GM12878 (cell line): ENCODE measurements at regions not wholly inside any gene's neighbourhood (a gene's known extent, or its start where the extent isn't known, plus 50 kb on each side); places are given as distances from the start of the nearest gene placed in this dataset.

Source experiments
- BACH1 ChIP-seq: fragments of 450-650 bp; IDR thresholded peaks from 2 replicates; pipeline ENCODE4 v1.6.1; 2017; ENCODE audit warnings: mild to moderate bottlenecking, borderline replicate concordance
- CBX5 ChIP-seq: sonication (generic); IDR thresholded peaks from 2 replicates; pipeline ENCODE4 v1.6.1; 2016; ENCODE audit warnings: low read depth, moderate library complexity, mild to moderate bottlenecking, inconsistent platforms
- CHD2 ChIP-seq: IDR thresholded peaks from 2 replicates; pipeline ENCODE4 v1.6.1; 2011; ENCODE audit warnings: low read depth, low read length, improper control_type of control experiment, borderline replicate concordance
- GABPA ChIP-seq: IDR thresholded peaks from 2 replicates; pipeline ENCODE4 v1.6.1; 2014; ENCODE audit warnings: antibody characterized with exemption, low read depth, mild to moderate bottlenecking, inconsistent platforms
- MTA3 ChIP-seq: IDR thresholded peaks from 2 replicates; pipeline ENCODE4 v1.6.1; 2012; ENCODE audit warnings: low read length, inconsistent platforms, borderline replicate concordance
- NFXL1 ChIP-seq: fragments of 450-650 bp; IDR thresholded peaks from 2 replicates; pipeline ENCODE4 v1.6.1; 2017; ENCODE audit warnings: antibody characterized with exemption, mild to moderate bottlenecking, borderline replicate concordance
- NR2C1 ChIP-seq: fragments of 450-650 bp; IDR thresholded peaks from 2 replicates; pipeline ENCODE4 v1.6.1; 2017; ENCODE audit warnings: antibody characterized with exemption, mild to moderate bottlenecking, moderate library complexity
- TCF3 ChIP-seq: IDR thresholded peaks from 2 replicates; pipeline ENCODE4 v1.6.1; 2012; ENCODE audit warnings: low read depth, mild to moderate bottlenecking, low read length, borderline replicate concordance; ENCODE audit not compliant: insufficient read depth
- ZNF217 ChIP-seq: fragments of 450-650 bp; IDR thresholded peaks from 2 replicates; pipeline ENCODE4 v1.6.1; 2017; ENCODE audit warnings: antibody characterized with exemption, mild to moderate bottlenecking
- ZNF384 ChIP-seq: IDR thresholded peaks from 2 replicates; pipeline ENCODE4 v1.6.1; 2012; ENCODE audit warnings: low read depth, mild to moderate bottlenecking, low read length, improper control_type of control experiment, borderline replicate concordance
- TF ChIP-seq, protein P1 (sequence below): fragments of 450-650 bp; IDR thresholded peaks from 2 replicates; pipeline ENCODE4 v1.6.1; 2016; ENCODE audit warnings: mild to moderate bottlenecking, moderate library complexity, borderline replicate concordance
- TF ChIP-seq, protein P2 (sequence below): fragments of 150-350 bp; IDR thresholded peaks from 2 replicates; pipeline ENCODE4 v1.6.1; 2014; ENCODE audit warnings: mild to moderate bottlenecking, low read depth, low read length
- TF ChIP-seq, protein P3 (sequence below): fragments of 450-650 bp; IDR thresholded peaks from 2 replicates; pipeline ENCODE4 v1.6.1; 2018; ENCODE audit warnings: mild to moderate bottlenecking, low read depth, moderate library complexity; ENCODE audit not compliant: partially characterized antibody
- TF ChIP-seq, protein P4 (sequence below): IDR thresholded peaks from 2 replicates; pipeline ENCODE4 v1.6.1; 2011; ENCODE audit warnings: low read depth, low read length, improper control_type of control experiment, borderline replicate concordance

DNA sequence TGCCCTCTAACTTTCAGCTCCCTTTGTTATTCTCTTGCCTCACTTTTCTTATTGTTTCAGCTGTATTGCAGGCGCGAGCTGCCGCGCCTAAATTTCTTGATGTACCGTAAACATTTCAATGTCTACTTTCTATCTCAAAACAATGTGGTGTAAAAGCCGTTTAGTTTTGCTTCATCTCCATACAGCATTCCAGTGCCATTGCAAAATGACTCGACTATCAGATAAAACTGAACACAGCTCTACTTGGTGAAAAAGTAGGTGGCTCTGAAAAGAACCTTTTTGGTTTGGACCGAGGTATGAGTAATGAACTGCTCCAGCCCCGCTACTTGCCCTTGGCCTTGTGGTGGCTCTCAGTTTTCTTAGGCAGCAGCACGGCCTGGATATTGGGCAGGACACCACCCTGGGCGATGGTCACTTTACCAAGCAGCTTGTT, 74.6 kb downstream of the OR2B2 start (continued):
- TF ChIP-seq ZNF384 (no peak), NFXL1 (no peak), NR2C1 (no peak), MTA3 (peak; percentile 85; the same call in 1 of the 2 replicates), CBX5 (no peak), GABPA (no peak; the same call in 1 of the 2 replicates), CHD2 (no peak), ZNF217 (no peak), BACH1 (no peak), TCF3 (no peak)
- TF ChIP-seq, protein P1, sequence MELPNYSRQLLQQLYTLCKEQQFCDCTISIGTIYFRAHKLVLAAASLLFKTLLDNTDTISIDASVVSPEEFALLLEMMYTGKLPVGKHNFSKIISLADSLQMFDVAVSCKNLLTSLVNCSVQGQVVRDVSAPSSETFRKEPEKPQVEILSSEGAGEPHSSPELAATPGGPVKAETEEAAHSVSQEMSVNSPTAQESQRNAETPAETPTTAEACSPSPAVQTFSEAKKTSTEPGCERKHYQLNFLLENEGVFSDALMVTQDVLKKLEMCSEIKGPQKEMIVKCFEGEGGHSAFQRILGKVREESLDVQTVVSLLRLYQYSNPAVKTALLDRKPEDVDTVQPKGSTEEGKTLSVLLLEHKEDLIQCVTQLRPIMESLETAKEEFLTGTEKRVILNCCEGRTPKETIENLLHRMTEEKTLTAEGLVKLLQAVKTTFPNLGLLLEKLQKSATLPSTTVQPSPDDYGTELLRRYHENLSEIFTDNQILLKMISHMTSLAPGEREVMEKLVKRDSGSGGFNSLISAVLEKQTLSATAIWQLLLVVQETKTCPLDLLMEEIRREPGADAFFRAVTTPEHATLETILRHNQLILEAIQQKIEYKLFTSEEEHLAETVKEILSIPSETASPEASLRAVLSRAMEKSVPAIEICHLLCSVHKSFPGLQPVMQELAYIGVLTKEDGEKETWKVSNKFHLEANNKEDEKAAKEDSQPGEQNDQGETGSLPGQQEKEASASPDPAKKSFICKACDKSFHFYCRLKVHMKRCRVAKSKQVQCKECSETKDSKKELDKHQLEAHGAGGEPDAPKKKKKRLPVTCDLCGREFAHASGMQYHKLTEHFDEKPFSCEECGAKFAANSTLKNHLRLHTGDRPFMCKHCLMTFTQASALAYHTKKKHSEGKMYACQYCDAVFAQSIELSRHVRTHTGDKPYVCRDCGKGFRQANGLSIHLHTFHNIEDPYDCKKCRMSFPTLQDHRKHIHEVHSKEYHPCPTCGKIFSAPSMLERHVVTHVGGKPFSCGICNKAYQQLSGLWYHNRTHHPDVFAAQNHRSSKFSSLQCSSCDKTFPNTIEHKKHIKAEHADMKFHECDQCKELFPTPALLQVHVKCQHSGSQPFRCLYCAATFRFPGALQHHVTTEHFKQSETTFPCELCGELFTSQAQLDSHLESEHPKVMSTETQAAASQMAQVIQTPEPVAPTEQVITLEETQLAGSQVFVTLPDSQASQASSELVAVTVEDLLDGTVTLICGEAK = no peak
- TF ChIP-seq, protein P2, sequence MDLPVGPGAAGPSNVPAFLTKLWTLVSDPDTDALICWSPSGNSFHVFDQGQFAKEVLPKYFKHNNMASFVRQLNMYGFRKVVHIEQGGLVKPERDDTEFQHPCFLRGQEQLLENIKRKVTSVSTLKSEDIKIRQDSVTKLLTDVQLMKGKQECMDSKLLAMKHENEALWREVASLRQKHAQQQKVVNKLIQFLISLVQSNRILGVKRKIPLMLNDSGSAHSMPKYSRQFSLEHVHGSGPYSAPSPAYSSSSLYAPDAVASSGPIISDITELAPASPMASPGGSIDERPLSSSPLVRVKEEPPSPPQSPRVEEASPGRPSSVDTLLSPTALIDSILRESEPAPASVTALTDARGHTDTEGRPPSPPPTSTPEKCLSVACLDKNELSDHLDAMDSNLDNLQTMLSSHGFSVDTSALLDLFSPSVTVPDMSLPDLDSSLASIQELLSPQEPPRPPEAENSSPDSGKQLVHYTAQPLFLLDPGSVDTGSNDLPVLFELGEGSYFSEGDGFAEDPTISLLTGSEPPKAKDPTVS = no peak
- TF ChIP-seq, protein P3, sequence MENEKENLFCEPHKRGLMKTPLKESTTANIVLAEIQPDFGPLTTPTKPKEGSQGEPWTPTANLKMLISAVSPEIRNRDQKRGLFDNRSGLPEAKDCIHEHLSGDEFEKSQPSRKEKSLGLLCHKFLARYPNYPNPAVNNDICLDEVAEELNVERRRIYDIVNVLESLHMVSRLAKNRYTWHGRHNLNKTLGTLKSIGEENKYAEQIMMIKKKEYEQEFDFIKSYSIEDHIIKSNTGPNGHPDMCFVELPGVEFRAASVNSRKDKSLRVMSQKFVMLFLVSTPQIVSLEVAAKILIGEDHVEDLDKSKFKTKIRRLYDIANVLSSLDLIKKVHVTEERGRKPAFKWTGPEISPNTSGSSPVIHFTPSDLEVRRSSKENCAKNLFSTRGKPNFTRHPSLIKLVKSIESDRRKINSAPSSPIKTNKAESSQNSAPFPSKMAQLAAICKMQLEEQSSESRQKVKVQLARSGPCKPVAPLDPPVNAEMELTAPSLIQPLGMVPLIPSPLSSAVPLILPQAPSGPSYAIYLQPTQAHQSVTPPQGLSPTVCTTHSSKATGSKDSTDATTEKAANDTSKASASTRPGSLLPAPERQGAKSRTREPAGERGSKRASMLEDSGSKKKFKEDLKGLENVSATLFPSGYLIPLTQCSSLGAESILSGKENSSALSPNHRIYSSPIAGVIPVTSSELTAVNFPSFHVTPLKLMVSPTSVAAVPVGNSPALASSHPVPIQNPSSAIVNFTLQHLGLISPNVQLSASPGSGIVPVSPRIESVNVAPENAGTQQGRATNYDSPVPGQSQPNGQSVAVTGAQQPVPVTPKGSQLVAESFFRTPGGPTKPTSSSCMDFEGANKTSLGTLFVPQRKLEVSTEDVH = no peak
- TF ChIP-seq, protein P4, sequence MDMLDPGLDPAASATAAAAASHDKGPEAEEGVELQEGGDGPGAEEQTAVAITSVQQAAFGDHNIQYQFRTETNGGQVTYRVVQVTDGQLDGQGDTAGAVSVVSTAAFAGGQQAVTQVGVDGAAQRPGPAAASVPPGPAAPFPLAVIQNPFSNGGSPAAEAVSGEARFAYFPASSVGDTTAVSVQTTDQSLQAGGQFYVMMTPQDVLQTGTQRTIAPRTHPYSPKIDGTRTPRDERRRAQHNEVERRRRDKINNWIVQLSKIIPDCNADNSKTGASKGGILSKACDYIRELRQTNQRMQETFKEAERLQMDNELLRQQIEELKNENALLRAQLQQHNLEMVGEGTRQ = no peak
